NCI-H2227 treated with DMSO at 0.1 percent for 48 hours (cell line): ENCODE measurements at regions not wholly inside any gene's neighbourhood (a gene's known extent, or its start where the extent isn't known, plus 50 kb on each side); places are given as distances from the start of the nearest gene placed in this dataset.
A peak's percentile ranks its signal among the peaks of the same experiment; 100 is the strongest.

ENCODE experiments used
- DNase-seq: peaks from one replicate; lab custom pipeline; 2025; lab: John Stamatoyannopoulos, UW

GRCh38 chr1:187236199-187236598 lies 407.4 kb downstream of the PLA2G4A start:
- DNase-seq = no peak

- peak; percentile 57 for DNase-seq
These were observed 407.9 kb downstream of the PLA2G4A start for GRCh38 chr1:187236676-187237075.

GRCh38 chr1:187237542-187237941 lies 408.8 kb downstream of the PLA2G4A start:
- DNase-seq = no peak

GRCh38 chr1:187241971-187242370 lies 413.2 kb downstream of the PLA2G4A start:
- no peak for DNase-seq

GRCh38 chr1:187244623-187245022 lies 415.9 kb downstream of the PLA2G4A start:
- peak; percentile 77 for DNase-seq

GRCh38 chr1:187245201-187245600 lies 416.5 kb downstream of the PLA2G4A start:
- no peak for DNase-seq

- DNase-seq = no peak
These were observed 420.4 kb downstream of the PLA2G4A start for GRCh38 chr1:187249196-187249595.

- no peak for DNase-seq
These were observed 424.2 kb downstream of the PLA2G4A start for GRCh38 chr1:187252923-187253322.

GRCh38 chr1:187257476-187257875 lies 428.7 kb downstream of the PLA2G4A start:
- DNase-seq = no peak

GRCh38 chr1:187261637-187262036 lies 432.9 kb downstream of the PLA2G4A start:
- peak; percentile 98 for DNase-seq

- no peak for DNase-seq
These were observed 434.0 kb downstream of the PLA2G4A start for GRCh38 chr1:187262731-187263130.

GRCh38 chr1:187264995-187265602 lies 436.4 kb downstream of the PLA2G4A start:
- DNase-seq = peak; percentile 80

GRCh38 chr1:187266051-187266450 lies 437.3 kb downstream of the PLA2G4A start:
- DNase-seq = no peak

- no peak for DNase-seq
These were observed 439.1 kb downstream of the PLA2G4A start for GRCh38 chr1:187267827-187268226.

- peak; percentile 81 for DNase-seq
These were observed 441.5 kb downstream of the PLA2G4A start for GRCh38 chr1:187270256-187270655.

- no peak for DNase-seq
These were observed 446.6 kb downstream of the PLA2G4A start for GRCh38 chr1:187275346-187275745.

- DNase-seq = no peak
These were observed 447.3 kb downstream of the PLA2G4A start for GRCh38 chr1:187275985-187276575.

GRCh38 chr1:187276677-187277076 lies 447.9 kb downstream of the PLA2G4A start:
- DNase-seq = no peak

- DNase-seq = no peak
These were observed 451.3 kb downstream of the PLA2G4A start for GRCh38 chr1:187280031-187280430.

GRCh38 chr1:187281085-187281484 lies 452.3 kb downstream of the PLA2G4A start:
- DNase-seq = no peak

- DNase-seq = no peak
These were observed 455.2 kb downstream of the PLA2G4A start for GRCh38 chr1:187283984-187284383.

- no peak for DNase-seq
These were observed 465.9 kb downstream of the PLA2G4A start for GRCh38 chr1:187294421-187295201.

GRCh38 chr1:187300081-187300480 lies 471.3 kb downstream of the PLA2G4A start:
- DNase-seq = peak; percentile 10
